ENCODE measurements at regions not wholly inside any gene's neighbourhood (a gene's known extent, or its start where the extent isn't known, plus 50 kb on each side); places are given as distances from the start of the nearest gene placed in this dataset.
"Not testable (repeated sequence)": the region's sequence is repeated elsewhere in the genome, so short reads cannot be mapped to it uniquely, and the experiment has no call there.

GRCh38 chr5:131001507-131001906, 163.5 kb downstream of the HINT1 start:
- DNase-seq = no peak

GRCh38 chr5:131000289-131000688, 164.8 kb downstream of the HINT1 start:
- DNase-seq = no peak

GRCh38 chr5:130996720-130997119, 168.3 kb downstream of the HINT1 start:
- DNase-seq = not testable (repeated sequence)

- DNase-seq = no peak
Observed at GRCh38 chr5:130995851-130996250, 169.2 kb downstream of the HINT1 start.

GRCh38 chr5:130995254-130995515, 169.9 kb downstream of the HINT1 start:
- DNase-seq = no peak

GRCh38 chr5:130994496-130995253, 170.4 kb downstream of the HINT1 start:
- no peak for DNase-seq

GRCh38 chr5:130992621-130993020, 172.4 kb downstream of the HINT1 start:
- DNase-seq = no peak

GRCh38 chr5:130992095-130992494, 173.0 kb downstream of the HINT1 start:
- no peak for DNase-seq

- DNase-seq = no peak
Observed at GRCh38 chr5:130985776-130986175, 179.3 kb downstream of the HINT1 start.

GRCh38 chr5:130981663-130982062, 183.4 kb downstream of the HINT1 start:
- DNase-seq = no peak

GRCh38 chr5:130978475-130978874, 186.6 kb downstream of the HINT1 start:
- no peak for DNase-seq

GRCh38 chr5:130976493-130976892, 188.6 kb downstream of the HINT1 start:
- DNase-seq = no peak

- no peak for DNase-seq
Observed at GRCh38 chr5:130975847-130976246, 189.2 kb downstream of the HINT1 start.

- no peak for DNase-seq
Observed at GRCh38 chr5:130975299-130975698, 189.8 kb downstream of the HINT1 start.

- no peak for DNase-seq
Observed at GRCh38 chr5:130974021-130974683, 190.9 kb downstream of the HINT1 start.

- DNase-seq = no peak
Observed at GRCh38 chr5:130966990-130967525, 198.0 kb downstream of the HINT1 start.

- no peak for DNase-seq
Observed at GRCh38 chr5:130965920-130966319, 199.1 kb downstream of the HINT1 start.

GRCh38 chr5:130965360-130965759, 199.7 kb downstream of the HINT1 start:
- DNase-seq = no peak

GRCh38 chr5:130964231-130965202, 200.5 kb downstream of the HINT1 start:
- DNase-seq = no peak

- no peak for DNase-seq
Observed at GRCh38 chr5:130963798-130964197, 201.3 kb downstream of the HINT1 start.

GRCh38 chr5:130957151-130957550, 207.9 kb downstream of the HINT1 start:
- DNase-seq = no peak

GRCh38 chr5:130955041-130955440, 210.0 kb downstream of the HINT1 start:
- no peak for DNase-seq

GRCh38 chr5:130954336-130954735, 210.7 kb downstream of the HINT1 start:
- DNase-seq = no peak
